ENCODE measurements at regions not wholly inside any gene's neighbourhood (a gene's known extent, or its start where the extent isn't known, plus 50 kb on each side); places are given as distances from the start of the nearest gene placed in this dataset.

DNA sequence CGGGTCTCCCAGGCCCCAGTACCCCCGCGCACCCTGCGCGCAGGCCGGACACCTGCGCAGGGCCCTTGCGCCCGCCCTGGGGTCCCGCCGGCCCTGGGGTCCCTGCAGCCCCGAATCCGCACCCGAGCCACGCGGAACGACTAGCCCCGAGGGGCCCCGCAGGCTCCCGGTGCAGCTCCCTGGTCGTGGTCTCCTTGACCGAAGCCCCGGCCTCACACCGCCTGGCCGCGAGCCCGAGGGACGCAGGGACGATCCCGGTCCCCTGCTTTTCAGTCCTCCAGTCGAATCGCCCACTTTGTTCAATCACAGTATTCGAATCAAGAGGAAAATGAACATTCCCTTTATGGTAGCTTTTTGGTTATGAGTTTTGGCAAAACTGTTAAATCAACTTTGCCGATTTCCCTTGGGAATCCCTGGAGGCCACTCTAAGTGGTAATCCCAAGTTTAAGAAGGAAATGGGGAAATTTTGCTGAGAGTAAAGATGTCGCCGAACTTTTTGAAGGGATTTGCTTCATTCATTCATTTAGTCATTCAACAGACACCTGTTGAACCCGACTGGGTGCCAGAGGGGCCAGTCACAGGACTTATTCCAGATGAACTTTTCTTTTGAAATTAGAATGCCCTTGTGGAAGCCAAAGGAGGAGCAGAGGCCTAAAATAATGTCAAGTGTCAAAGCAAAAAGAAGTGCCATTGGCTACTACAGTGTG, 75.0 kb downstream of the ZIC5 start:
- 87% methylated on average over 32 of the region's 37 CpGs for WGBS (ENCODE audit: low lambda C conversion rate)
- Histone ChIP-seq H3K27ac (ENCODE audit: extremely low read length, insufficient read depth, low read length) (no peak overlapping the region), H3K9ac (ENCODE audit: insufficient read depth, low read depth, low read length) (no peak overlapping the region), H3K79me2 (ENCODE audit: insufficient read depth, low read length) (no peaks in the 10 kb centered on the region), H2AFZ (ENCODE audit: low read length) (no peak overlapping the region), H3K4me3 (replicated peaks in 1 of 3; ENCODE audit: insufficient read depth in 1 of 3, low read depth in 2 of 3, low read length in 3 of 3) (no peak overlapping the region), H3K36me3 (replicated peaks in 1 of 2; ENCODE audit: control insufficient read depth in 1 of 2, insufficient read depth in 2 of 2, low read length in 2 of 2) (no peaks in the 10 kb centered on the region), H4K20me1 (ENCODE audit: insufficient read depth, low read length) (no peaks in the 10 kb centered on the region), H3K9me3 (ENCODE audit: low read length) (no peaks in the 10 kb centered on the region), H3K4me1 (ENCODE audit: insufficient read depth, low read length) (peaks cover 28% of the 10 kb centered on the region), H3K4me2 (ENCODE audit: low read depth, low read length) (no peak overlapping the region), H3K27me3 (ENCODE audit: control insufficient read depth in 1 of 2, insufficient read depth in 2 of 2, low read length in 2 of 2) (peaks cover 0 to 1% of the 10 kb centered on the region in 2 experiments; a peak in 1 of 5 replicates)
- CTCF ChIA-PET (ENCODE audit: low intra/inter-chr PET ratio, low total read pairs), result no interaction called here
- no peak for DNase-seq (ENCODE audit: low spot score)
- no peak for FAIRE-seq
- intact Hi-C loops (cut with micrococcal nuclease; ENCODE audit: unreplicated experiment), result no loop called here
- no TSS peak for BruUV-seq (replicated peaks)
- TF ChIP-seq ZNF354B (CRISPR knock-in tag; IDR thresholded peaks at IDR 0.05), result no peak
- no peak for TF ChIP-seq SMAD3 (CRISPR knock-in tag; IDR thresholded peaks at IDR 0.05)
- TF ChIP-seq, protein P1, sequence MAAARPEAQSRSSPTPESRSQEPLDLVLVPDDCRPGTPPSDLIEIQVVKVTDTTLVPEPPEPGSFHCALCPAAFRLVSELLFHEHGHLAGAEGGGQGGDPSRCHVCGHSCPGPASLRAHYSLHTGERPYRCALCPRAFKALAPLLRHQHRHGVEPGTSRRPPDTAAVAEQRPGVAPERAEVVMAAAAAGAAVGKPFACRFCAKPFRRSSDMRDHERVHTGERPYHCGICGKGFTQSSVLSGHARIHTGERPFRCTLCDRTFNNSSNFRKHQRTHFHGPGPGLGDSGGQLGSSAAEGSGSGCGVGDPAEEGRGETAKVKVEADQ (CRISPR knock-in tag; IDR thresholded peaks at IDR 0.05; ENCODE audit: borderline replicate concordance), result no peak
- no peak for TF ChIP-seq NCOA2 (CRISPR knock-in tag; IDR thresholded peaks at IDR 0.05)
- TF ChIP-seq ZNF24 (IDR thresholded peaks at IDR 0.05), result no peak
- TF ChIP-seq ELF1 (CRISPR knock-in tag; IDR thresholded peaks at IDR 0.05), result no peak
- no peak for TF ChIP-seq HNRNPLL (IDR thresholded peaks at IDR 0.05; ENCODE audit: low read depth, low read length, poor library complexity, severe bottlenecking)
- TF ChIP-seq SNRNP70 (IDR thresholded peaks at IDR 0.05; ENCODE audit: low read depth, low read length), result no peak
- no peak for TF ChIP-seq ZNF124 (CRISPR knock-in tag; IDR thresholded peaks at IDR 0.05)
- TF ChIP-seq MIER3 (CRISPR knock-in tag; IDR thresholded peaks at IDR 0.05; ENCODE audit: borderline replicate concordance), result no peak
- TF ChIP-seq TMF1 (CRISPR knock-in tag; IDR thresholded peaks at IDR 0.05; ENCODE audit: low read depth), result no peak
- TF ChIP-seq ISX (CRISPR knock-in tag; conservative IDR thresholded peaks at IDR 0.05), result no peak
- TF ChIP-seq ZBTB26 (CRISPR knock-in tag; IDR thresholded peaks at IDR 0.05; ENCODE audit: borderline replicate concordance), result no peak
- TF ChIP-seq, protein P2, sequence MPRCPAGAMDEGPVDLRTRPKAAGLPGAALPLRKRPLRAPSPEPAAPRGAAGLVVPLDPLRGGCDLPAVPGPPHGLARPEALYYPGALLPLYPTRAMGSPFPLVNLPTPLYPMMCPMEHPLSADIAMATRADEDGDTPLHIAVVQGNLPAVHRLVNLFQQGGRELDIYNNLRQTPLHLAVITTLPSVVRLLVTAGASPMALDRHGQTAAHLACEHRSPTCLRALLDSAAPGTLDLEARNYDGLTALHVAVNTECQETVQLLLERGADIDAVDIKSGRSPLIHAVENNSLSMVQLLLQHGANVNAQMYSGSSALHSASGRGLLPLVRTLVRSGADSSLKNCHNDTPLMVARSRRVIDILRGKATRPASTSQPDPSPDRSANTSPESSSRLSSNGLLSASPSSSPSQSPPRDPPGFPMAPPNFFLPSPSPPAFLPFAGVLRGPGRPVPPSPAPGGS (CRISPR knock-in tag; IDR thresholded peaks at IDR 0.05), result no peak
- TF ChIP-seq TFDP1 (CRISPR knock-in tag; IDR thresholded peaks at IDR 0.05; ENCODE audit: borderline replicate concordance), result no peak
- TF ChIP-seq MBD4 (IDR thresholded peaks at IDR 0.05; ENCODE audit: borderline replicate concordance, low read length), result no peak
- no peak for TF ChIP-seq HMGXB4 (CRISPR knock-in tag; IDR thresholded peaks at IDR 0.05; ENCODE audit: borderline replicate concordance in 1 of 2, low read depth in 1 of 2)
- TF ChIP-seq MTA3 (CRISPR knock-in tag; IDR thresholded peaks at IDR 0.05), result no peak
- no peak for TF ChIP-seq JUN (CRISPR knock-in tag; IDR thresholded peaks at IDR 0.05)
- no peak for TF ChIP-seq ZNF138 (CRISPR knock-in tag; IDR thresholded peaks at IDR 0.05; ENCODE audit: low read depth)
- in situ Hi-C loops (cut with HindIII; ENCODE audit: extremely low pct_ligation_motif_present, low pct_unique_long_range_greater_than_20kb), result no loop called here
- POLR2A ChIA-PET, result no interaction called here
- ATAC-seq, result no peak
